Stimulated activated CD4-positive, alpha-beta T cell treated with anti-CD3 and anti-CD28 coated beads, Interleukin-4, amount 100 ng/mL, for 4 hours (primary cell): ENCODE measurements at regions not wholly inside any gene's neighbourhood (a gene's known extent, or its start where the extent isn't known, plus 50 kb on each side); places are given as distances from the start of the nearest gene placed in this dataset.

ENCODE experiments used
- DNase-seq, 2 experiments: peaks; one replicate each; pipeline ENCODE4 v3.0.0-alpha.2; 2020

- no peak for DNase-seq
Measured at GRCh38 chr10:113261161-113261560, 291.7 kb upstream of the HABP2 start.

DNA sequence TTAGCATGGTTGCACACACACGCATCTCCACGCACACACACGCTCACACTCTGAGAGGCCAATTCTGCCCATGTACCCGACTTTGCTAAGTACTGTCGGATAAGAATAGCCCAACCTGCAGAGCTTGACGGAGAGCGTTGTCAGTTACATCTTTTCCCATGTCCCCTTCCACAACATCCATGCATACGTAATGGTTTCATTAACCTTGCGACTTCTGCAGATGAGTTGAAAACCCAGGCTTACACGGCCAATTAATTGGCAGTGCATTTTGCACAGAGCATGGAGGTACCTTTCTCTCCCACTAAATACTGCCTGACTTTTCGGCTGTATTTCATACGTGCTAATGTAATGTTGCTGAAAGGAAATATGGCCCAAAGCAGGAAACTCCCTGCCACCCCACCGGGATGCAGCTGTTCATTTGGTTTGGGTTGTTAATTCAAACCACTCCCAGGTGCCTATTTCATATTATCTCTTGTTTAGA is 291.2 kb upstream of the HABP2 start:
- no peak for DNase-seq

DNA sequence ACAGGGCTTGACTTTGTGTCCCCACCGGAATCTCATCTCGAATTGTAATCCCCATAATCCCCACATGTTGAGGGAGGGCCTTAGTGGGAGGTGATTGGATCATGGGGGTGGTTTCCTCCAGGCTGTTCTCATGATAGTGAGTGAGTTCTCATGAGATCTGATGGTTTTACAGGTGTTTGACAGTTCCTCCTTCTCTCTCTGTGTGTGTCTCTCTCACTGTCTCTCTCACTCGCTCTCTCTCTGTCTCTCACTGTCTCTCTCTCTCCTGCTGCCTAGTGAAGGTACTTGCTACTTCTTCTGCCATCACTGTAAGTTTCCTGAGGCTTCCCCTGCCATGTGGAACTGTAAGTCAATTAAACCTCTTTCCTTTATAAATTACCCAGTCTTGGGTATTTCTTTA is 289.8 kb upstream of the HABP2 start:
- DNase-seq: no peak

DNA sequence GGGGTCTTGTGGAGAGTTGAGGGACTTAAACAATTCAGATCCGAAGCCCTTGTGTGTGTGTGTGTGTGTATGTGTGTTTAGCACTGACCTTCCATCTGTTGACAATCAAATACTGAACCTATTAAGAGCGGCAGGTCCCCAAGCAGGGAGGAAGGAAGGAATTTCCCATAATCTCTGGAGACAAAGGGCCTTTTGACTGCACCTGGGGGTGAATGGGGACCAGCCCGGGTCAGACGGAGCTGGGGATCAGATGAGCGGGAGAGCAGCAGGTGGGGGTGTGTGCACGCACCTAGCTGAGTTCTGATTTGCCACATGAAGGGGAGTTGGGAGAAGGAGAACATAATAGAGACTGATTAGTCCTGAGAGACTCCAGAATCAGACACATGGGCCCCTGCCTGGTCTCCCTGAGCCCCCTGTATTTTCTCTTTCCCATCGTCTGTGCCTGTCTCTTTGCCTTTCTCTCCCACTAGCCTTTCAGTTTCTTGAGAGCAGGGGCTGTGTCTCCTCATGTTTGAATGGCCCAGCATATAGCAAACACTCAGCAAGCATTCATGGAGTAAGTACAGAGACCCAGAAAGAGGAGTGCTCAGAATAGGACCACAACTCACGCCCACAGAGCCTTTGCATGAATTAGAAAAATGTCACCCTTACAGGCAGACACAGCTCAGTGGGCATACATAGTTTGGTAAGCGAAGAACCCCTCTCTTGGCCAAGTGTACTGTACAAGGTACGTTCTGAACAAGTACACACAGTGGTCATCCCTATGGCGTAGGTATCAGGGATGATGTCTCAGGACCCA is 288.3 kb upstream of the HABP2 start:
- DNase-seq: no peak

DNA sequence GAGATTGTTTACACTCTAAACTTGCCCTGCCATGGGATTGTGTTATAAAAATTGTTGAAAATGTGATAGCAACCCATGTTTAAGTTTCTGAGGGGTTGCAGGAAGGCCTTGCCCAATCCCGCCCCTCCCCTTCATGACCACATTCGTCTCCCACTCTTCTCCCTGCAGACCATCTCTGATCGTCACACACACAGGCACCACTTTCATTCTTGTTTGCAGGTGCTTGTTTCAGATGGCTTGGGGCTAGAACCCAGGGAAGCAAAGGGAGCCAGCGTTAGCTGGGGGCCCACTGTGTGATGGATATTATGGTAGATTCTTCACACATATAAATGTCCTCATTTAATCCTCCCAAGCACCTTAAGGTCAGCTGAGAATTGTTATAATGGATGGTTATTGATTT is 286.7 kb upstream of the HABP2 start:
- DNase-seq: no peak

- DNase-seq: no peak
Measured at GRCh38 chr10:113267619-113268562, 285.0 kb upstream of the HABP2 start.

DNA sequence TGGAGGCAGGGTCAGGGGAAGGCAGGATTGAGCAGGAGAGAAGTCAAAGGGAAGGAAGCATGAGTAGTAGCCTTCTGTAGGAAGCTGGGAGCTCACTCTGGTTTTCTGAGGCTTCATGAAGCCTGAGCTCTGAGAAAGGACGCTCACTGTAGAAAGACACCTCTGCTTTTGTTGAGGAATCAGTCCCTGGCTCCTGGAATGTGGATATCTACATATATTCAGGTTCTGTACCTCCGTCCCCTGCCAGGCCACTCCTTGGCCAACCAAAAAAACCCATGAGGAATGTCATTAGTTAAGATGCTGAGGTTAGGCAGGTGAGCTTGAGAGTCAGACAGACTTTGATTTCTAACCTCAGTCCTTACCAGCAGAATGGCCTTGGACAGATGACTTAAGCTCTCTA is 283.5 kb upstream of the HABP2 start:
- DNase-seq: no peak

GRCh38 chr10:113272511-113272910 is 280.3 kb upstream of the HABP2 start:
- no peak for DNase-seq

DNA sequence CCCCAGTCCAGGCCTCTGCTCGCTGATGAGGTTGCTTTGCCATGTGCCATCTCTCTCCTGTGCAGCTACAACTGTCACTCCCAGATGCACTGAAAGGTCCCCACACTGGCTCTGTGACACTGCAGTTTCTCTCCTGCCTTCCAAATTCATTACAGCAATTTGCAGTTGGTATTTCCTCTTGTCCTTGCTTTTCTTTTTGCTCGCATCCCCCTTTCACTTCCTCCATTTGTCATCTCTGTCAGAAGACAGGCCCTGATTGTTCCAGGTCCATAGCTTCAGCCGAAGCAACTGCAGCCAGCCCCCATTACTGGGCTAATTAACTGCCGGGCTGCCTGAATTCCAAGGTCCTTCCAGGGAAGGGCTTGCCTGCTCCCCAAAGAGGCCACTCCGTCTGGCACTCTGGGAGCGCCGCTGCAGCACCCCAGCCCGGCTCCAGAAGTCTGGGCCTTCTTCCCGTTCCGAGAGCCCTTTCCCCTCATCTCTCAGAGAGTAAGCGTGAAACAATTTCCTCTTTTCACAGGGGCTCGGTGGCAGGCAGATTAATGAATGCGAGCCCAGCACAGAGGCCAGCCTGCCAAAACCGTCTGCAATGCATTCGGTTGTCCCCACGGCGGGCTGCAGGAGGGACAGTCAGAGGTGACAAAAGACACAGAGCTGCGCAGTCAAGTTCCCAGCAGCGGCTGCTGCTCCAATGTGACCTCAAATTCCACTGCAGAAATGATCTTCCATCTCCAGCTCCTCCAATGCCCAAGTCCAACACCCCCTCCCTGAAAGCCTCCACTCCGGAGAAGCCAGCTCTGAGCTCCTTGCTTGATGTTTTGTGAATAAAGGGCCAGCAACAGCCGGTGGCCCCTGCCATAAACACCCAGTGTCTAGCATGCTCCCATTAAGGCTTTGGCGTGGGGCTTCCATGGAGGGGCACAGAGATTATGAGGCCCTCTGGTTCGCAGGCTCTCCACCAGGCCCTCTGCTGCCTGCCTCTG is 279.4 kb upstream of the HABP2 start:
- no peak for DNase-seq

DNA sequence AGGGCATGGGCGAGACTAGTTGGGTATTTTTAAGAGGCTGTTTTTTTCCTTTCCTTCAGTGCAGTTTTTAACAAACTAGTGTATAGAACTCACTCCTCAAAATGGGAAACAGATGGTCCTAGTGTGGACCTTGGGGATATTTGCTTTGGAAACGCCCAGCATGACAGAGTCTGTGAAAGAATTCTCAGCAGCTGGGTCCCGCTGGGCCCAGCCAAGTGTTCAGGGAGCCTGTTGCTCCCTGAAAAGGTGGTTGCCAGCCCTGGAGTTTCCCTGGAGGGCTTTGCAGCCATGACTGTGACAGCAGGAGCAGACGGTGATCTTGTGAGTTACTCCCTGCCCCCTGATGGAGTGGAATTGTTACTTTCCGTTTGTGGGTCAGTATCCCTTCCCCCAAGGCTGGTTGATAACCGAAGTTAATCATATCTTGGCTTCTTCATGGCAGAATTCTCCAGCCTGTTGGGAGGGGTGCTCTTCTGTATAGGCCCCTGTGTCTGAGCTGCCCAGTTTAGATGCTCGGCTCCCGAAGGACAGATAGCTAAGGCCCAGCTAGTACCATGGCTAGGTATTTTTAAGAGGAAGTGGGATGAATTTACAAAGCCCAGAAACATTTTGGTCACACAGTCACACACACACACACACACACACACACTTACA is 278.6 kb upstream of the HABP2 start:
- DNase-seq: no peak

DNA sequence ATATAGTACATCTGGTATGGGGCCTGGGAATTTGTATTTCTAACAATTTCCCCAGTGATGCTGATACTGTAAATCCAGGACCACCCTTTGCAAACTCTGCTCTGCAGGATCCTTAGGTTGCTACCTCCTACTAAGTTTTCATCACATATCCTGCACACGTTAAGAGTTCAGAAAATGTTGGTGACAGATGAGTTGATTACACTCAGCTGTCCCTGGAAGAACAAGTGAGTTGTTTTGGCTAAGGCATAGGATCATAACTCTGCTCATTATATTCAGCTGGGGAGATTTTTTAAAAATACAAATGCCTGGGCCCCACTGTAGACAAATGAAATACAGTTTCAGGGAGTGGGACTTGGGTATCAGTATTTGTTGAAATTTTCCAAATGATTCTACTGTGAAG is 274.6 kb upstream of the HABP2 start:
- no peak for DNase-seq

DNA sequence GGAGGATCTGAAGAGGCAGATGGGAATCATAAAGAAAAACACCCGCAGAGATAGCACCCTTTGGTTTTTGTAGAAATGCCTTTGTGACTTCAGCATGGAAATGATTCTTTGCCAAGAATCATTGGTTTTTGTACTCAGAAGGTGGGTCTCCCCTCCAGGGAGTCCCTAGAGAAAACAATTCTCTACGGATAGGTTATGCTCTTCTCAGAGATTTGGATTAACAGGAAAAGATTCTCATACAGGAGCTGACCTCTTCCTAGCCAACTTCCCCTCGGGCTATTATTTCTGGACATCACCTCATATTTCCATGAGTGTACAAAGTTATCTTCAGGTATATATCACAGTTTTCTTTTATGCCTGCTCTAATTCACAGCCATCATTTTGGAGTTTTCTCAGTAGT is 274.2 kb upstream of the HABP2 start:
- no peak for DNase-seq

GRCh38 chr10:113279262-113279661 is 273.6 kb upstream of the HABP2 start:
- no peak for DNase-seq

DNA sequence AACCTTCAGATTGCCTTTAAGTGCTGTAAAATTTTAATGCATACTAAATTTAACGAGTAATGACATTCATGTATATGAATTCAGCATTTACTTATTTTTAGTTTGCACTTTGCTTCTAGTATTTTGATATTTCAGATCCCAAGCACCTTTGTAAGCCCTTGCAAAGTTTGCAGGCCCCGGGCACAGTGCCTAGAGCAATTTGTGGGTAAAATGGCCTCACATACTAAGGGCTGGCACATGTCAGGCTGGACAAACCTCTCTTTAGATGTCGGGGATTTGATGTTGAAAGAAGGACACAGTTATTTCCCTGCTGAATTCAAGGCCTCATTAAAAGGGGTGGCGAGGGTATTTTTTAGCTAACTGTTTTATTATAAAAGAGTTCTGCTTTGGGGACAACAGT is 270.3 kb upstream of the HABP2 start:
- no peak for DNase-seq

DNA sequence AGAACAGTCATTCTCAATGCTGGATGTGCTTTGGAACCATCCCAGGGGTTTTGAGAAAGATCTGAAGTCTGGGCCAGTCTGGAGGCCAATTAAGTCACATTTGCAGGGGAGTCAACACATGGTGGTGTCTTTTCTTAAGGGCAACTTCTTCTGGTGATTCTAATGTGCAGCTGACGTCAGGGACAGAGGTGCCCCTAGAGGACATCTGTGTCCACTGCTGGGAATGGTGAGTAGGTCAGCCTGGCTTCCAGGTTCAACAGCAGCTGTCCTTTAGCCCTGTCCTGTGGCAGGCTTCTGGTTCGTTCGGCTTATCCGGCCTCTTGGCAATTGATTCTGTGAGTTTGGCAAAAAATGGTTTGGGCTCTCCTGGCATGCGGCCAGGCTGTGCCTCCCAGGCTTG is 269.7 kb upstream of the HABP2 start:
- DNase-seq: no peak

DNA sequence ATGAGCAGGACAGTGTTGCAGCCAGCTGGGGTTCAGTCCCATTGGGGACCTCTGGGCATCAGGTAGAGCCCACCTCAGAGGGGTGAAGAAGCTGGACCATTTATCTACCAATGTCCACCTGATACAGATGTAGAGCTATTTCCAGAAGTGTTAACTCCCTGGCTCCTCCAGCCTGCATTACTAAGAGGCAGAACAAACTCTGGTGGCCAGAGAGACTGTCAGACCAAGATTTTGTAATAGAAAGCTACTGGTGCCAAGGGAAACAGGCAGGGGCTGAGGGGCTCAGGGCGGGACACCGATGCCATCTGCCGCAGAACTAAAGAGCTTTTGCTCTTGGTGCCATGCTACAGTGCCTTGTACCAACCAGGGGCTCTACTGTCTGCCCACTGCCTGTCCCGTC is 268.2 kb upstream of the HABP2 start:
- DNase-seq: no peak

GRCh38 chr10:113285305-113285704 is 267.5 kb upstream of the HABP2 start:
- no peak for DNase-seq

- DNase-seq: no peak
Measured at GRCh38 chr10:113287592-113287991, 265.3 kb upstream of the HABP2 start.

- DNase-seq: no peak
Measured at GRCh38 chr10:113290137-113290536, 262.7 kb upstream of the HABP2 start.

DNA sequence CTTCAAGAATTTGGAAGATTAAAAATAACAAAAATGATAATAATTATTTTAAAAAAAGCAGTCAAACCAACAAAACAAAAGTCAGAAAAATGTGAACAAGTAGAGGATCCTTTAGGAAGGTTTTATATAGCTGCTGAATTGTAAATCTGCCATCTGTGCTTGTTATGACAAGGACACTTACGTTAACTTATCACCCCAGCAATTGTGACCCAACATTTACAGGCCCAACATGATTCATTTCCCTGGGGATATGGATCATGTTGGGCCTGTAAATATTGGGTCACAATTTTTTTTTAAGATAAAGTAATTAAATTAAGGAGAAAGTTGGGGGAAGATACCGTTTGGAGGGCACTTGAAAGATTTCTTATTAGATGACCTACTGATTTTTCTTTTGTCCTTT is 261.4 kb upstream of the HABP2 start:
- no peak for DNase-seq

DNA sequence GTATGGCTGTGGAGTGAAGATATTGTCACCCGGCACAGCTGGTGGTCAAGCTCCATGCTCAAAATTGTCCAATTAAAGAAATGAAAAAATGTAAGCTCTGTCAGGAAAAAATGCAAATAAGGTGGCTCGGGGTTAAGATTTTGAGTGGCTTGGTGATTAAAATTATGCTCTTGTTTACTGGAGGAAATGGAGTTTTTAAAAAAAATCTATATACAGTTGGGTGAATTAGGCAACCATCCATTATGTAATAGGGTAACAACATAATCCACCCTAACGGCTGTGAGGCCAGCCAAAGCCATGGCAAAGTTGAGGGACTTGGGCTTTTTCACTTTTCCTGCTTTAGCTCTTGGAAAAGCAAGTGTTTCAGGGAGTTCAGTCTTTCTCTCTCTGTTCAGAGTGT is 260.8 kb upstream of the HABP2 start:
- no peak for DNase-seq

DNA sequence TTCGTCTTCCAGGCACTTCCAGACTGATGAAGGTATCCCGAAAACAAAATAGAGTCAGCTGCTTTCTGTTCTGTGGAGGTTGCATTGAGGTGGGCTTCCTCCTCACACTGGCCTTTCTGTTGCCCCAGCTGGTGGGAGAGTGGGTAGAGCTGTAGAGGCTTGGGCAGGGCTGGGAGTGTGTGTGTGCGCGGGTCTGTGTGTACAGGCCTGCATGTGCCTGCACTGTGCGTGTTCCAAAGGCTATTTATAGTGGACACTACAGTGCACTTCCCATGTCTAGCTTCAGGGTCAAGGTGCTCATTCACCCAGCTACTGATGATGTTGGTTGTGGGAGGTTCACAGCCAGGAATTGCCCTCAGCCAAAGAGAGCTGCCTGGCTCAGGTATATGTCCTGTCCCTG is 260.1 kb upstream of the HABP2 start:
- no peak for DNase-seq
